CD4-positive, alpha-beta memory T cell (primary cell): ENCODE measurements at regions not wholly inside any gene's neighbourhood (a gene's known extent, or its start where the extent isn't known, plus 50 kb on each side); places are given as distances from the start of the nearest gene placed in this dataset.

Source experiments
- CTCF ChIA-PET: fragments of 350-600 bp; sonication (Branson Sonifier 250); formaldehyde crosslinking; loops from one replicate; lab custom pipeline; 2021; ENCODE audit warnings: inconsistent platforms; ENCODE audit not compliant: partially characterized antibody; lab: Charles Lee
- POLR2A ChIA-PET: fragments of 350-600 bp; sonication (Branson Sonifier 250); formaldehyde crosslinking; loops from one replicate; lab custom pipeline; 2021; ENCODE audit not compliant: partially characterized antibody; lab: Charles Lee
- DNase-seq, 5 donors: peaks; one replicate each; pipeline versions ENCODE4 v3.0.0 to v3.0.0-alpha.2; 2020 to 2022; ENCODE audit warnings: mixed read lengths in 1 of 5
- H3K27ac ChIP-seq: one replicate; pipeline ENCODE4 v1.7.0; 2013; ENCODE audit warnings: low read depth, low read length
- H3K27me3 ChIP-seq: 2 replicates; pipeline ENCODE4 v1.7.0; 2013; ENCODE audit warnings: mild to moderate bottlenecking, low read length, moderate library complexity; ENCODE audit not compliant: insufficient read depth
- H3K36me3 ChIP-seq: 2 replicates; pipeline ENCODE4 v1.7.0; 2013; ENCODE audit warnings: mild to moderate bottlenecking, low read length, moderate library complexity; ENCODE audit not compliant: insufficient read depth
- H3K4me1 ChIP-seq: 2 replicates; pipeline ENCODE4 v1.7.0; 2013; ENCODE audit warnings: mild to moderate bottlenecking, low read length, moderate library complexity; ENCODE audit not compliant: insufficient read depth
- H3K4me3 ChIP-seq, 2 donors: one replicate each; pipeline ENCODE4 v1.7.0; 2013; ENCODE audit warnings: low read length in 2 of 2, mild to moderate bottlenecking in 1 of 2
- H3K9me3 ChIP-seq, 2 donors: one replicate each; pipeline ENCODE4 v1.7.0; 2013; ENCODE audit warnings: low read length in 2 of 2, control low read depth in 1 of 2; ENCODE audit not compliant: control insufficient read depth in 1 of 2
- H3K27ac Mint-ChIP-seq, 7 donors: one replicate each; pipeline ENCODE4 v1.8.0; 2020 to 2021; ENCODE audit warnings: mixed read lengths in 7 of 7, mild to moderate bottlenecking in 6 of 7, inconsistent platforms in 3 of 7, moderate library complexity in 3 of 7
- H3K27me3 Mint-ChIP-seq, 2 donors: one replicate each; pipeline ENCODE4 v1.8.0; 2020 to 2021; ENCODE audit warnings: mixed read lengths in 2 of 2
- H3K36me3 Mint-ChIP-seq, 2 donors: one replicate each; pipeline ENCODE4 v1.8.0; 2020 to 2021; ENCODE audit warnings: mixed read lengths in 2 of 2, inconsistent platforms in 1 of 2, mild to moderate bottlenecking in 1 of 2
- H3K4me1 Mint-ChIP-seq, 4 donors: one replicate each; pipeline ENCODE4 v1.8.0; 2020 to 2021; ENCODE audit warnings: mixed read lengths in 4 of 4, mild to moderate bottlenecking in 1 of 4
- H3K4me3 Mint-ChIP-seq, 8 donors: one replicate each; pipeline ENCODE4 v1.8.0; 2020 to 2021; ENCODE audit warnings: mixed read lengths in 8 of 8, mild to moderate bottlenecking in 7 of 8, moderate library complexity in 6 of 8, inconsistent platforms in 3 of 8
- H3K9me3 Mint-ChIP-seq, 8 donors: one replicate each; pipeline ENCODE4 v1.8.0; 2020 to 2021; ENCODE audit warnings: mixed read lengths in 8 of 8, mild to moderate bottlenecking in 5 of 8, inconsistent platforms in 3 of 8, moderate library complexity in 1 of 8
- intact Hi-C: fragments of 100-400 bp; cut with micrococcal nuclease; formaldehyde crosslinking; loops from one replicate; pipeline ENCODE4 v1.15.1; 2023

GRCh38 chr7:137073571-137074325 is 205.3 kb downstream of the CHRM2 start:
- intact Hi-C loops: no loop called here
- Histone ChIP-seq H3K4me1 (no peaks in the 10 kb centered on the region), H3K36me3 (no peaks in the 10 kb centered on the region), H3K27me3 (no peaks in the 10 kb centered on the region), H3K27ac (no peak overlapping the region), H3K4me3 (no peak overlapping the region), H3K9me3 (no peaks in the 10 kb centered on the region)
- Mint-ChIP-seq H3K27me3 (no peaks in the 10 kb centered on the region), H3K4me1 (no peaks in the 10 kb centered on the region), H3K9me3 (peaks cover under 1 to 10% (median 6%) of the 10 kb centered on the region in 8 donors), H3K27ac (no peak overlapping the region), H3K36me3 (no peaks in the 10 kb centered on the region), H3K4me3 (no peak overlapping the region)
- no peak for DNase-seq
- ChIA-PET CTCF (no interaction called here), POLR2A (no interaction called here)
